ENCODE measurements at regions not wholly inside any gene's neighbourhood (a gene's known extent, or its start where the extent isn't known, plus 50 kb on each side); places are given as distances from the start of the nearest gene placed in this dataset.

DNA sequence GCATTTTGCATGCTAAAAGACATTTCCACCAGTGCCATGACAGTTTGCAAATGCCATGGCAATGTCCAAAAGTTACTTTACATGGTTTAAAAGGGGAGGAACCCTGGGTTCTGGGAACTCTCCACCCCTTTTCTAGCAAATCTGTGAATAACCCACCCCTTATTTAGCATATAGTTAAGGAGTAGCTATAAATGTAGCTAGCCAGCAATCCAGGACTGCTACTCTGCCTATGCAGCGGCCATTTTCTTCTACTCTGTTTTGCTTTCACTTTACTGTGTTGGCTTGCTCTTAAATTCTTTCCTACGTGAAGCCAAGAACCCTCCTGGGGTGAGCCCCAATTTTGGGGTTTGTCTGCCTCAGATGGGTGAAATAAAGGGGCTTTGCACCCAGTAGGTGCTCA lies 141.0 kb downstream of the PTPN11 start:
- ChIA-PET POLR2A (no interaction called here), CTCF (no interaction called here)
- peak overlapping the region; percentile 12; the same call in 1 of the 2 replicates for H3K4me3 ChIP-seq (ENCODE audit: low read depth, low read length)
- DNase-seq (ENCODE audit: low read depth, low spot score): no peak
- TF ChIP-seq, protein P1, sequence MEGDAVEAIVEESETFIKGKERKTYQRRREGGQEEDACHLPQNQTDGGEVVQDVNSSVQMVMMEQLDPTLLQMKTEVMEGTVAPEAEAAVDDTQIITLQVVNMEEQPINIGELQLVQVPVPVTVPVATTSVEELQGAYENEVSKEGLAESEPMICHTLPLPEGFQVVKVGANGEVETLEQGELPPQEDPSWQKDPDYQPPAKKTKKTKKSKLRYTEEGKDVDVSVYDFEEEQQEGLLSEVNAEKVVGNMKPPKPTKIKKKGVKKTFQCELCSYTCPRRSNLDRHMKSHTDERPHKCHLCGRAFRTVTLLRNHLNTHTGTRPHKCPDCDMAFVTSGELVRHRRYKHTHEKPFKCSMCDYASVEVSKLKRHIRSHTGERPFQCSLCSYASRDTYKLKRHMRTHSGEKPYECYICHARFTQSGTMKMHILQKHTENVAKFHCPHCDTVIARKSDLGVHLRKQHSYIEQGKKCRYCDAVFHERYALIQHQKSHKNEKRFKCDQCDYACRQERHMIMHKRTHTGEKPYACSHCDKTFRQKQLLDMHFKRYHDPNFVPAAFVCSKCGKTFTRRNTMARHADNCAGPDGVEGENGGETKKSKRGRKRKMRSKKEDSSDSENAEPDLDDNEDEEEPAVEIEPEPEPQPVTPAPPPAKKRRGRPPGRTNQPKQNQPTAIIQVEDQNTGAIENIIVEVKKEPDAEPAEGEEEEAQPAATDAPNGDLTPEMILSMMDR (IDR thresholded peaks at IDR 0.05; ENCODE audit: insufficient read depth, low read length, missing control alignments): no peak

DNA sequence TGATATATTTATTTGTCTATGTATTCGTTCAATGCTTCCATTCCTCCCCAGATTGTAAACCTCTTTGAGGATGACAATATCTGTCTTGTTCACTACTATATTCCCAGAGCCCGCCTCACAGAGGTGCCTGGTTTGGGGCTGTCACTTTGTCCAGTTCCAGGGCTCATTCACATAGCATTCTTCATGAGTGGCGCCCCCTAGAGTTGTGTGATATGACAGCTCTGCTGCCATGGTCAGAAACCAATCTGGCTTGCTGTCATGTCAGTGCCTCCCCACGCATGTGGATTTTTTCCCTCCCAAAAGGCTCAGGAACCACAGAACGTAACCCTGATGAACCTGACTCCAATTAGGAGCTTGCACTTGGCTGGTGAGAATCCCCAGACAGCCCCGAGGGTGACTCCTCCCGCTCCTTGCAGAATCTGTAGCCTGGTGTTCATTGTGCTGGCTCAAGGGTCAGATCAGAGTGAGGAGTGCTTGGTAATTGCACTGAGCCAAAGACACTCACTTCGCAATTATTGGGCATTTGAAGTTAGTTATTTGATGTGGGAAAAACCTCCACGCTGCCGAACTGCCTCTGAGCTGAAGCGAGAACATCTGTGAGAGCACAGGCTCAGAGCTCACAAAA lies 145.5 kb downstream of the PTPN11 start:
- CTCF ChIA-PET: no interaction called here
- DNase-seq (ENCODE audit: low read depth, low spot score): no peak
- TF ChIP-seq, protein P1 (IDR thresholded peaks at IDR 0.05; ENCODE audit: insufficient read depth, low read length, missing control alignments): no peak
- POLR2A ChIA-PET: no interaction called here
- H3K4me3 ChIP-seq (ENCODE audit: low read depth, low read length): no peak overlapping the region

DNA sequence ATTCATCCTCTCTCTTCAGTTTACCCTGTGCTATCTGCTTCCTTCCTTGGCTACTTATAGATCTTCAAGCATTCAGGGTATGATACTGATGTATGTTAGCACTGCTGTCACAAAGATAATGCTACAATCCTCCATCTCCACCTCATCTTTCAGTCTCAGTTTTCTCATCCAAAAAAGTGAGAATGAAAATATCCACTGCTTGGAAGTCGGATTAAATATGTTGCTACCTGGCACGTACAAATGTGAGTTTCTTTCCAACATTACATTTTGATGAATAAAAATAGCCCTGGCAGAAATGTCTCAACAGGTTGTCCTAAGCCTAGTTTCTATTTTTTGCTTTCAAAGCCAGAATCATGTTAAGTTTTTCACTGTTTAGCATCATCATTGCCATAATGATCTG lies 149.9 kb downstream of the PTPN11 start:
- H3K4me3 ChIP-seq (ENCODE audit: low read depth, low read length): no peak overlapping the region
- ChIA-PET POLR2A (no interaction called here), CTCF (no interaction called here)
- DNase-seq (ENCODE audit: low read depth, low spot score): no peak
- TF ChIP-seq, protein P1 (IDR thresholded peaks at IDR 0.05; ENCODE audit: insufficient read depth, low read length, missing control alignments): no peak

DNA sequence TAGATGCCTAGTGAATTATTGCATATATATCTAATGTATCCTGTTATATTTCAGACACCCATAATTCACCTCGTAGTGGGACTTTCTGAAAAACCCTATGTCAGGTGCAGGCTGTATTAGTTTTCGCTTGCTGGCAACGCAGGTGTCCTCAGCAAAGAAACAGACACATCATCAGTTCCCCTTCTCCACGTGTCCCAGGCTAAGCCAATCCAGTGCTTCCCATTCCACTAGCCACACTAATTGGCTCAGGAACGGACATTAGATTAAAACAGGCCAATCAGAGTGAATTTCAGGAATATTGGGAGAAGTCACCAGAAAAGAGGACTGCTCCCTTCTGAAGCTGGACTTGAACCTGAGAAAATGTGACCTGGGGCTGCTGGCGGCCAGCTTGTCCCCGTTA lies 151.3 kb downstream of the PTPN11 start:
- DNase-seq (ENCODE audit: low read depth, low spot score): no peak
- ChIA-PET CTCF (no interaction called here), POLR2A (no interaction called here)
- TF ChIP-seq, protein P1 (IDR thresholded peaks at IDR 0.05; ENCODE audit: insufficient read depth, low read length, missing control alignments): no peak
- no peak overlapping the region for H3K4me3 ChIP-seq (ENCODE audit: low read depth, low read length)

DNA sequence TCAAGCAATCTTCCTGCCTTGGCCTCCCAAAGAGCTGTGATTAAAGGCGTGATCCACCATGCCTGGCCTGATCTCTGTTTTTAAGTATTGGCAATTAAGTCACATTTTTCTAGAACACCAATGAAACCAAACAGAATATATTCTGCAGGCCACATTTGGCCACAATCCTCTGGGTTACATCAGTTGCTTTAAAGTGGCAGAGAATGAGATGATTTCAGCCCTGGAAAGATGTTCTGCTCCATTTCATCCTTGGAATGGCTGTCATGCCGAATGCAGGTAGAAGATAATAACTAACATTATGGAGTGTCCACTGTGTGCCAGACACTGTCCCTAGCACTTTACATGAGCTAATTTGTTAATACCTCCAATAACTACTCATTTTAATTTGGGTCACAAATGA lies 154.4 kb downstream of the PTPN11 start:
- TF ChIP-seq, protein P1 (IDR thresholded peaks at IDR 0.05; ENCODE audit: insufficient read depth, low read length, missing control alignments): no peak
- DNase-seq (ENCODE audit: low read depth, low spot score): no peak
- ChIA-PET POLR2A (no interaction called here), CTCF (no interaction called here)
- no peak overlapping the region for H3K4me3 ChIP-seq (ENCODE audit: low read depth, low read length)

DNA sequence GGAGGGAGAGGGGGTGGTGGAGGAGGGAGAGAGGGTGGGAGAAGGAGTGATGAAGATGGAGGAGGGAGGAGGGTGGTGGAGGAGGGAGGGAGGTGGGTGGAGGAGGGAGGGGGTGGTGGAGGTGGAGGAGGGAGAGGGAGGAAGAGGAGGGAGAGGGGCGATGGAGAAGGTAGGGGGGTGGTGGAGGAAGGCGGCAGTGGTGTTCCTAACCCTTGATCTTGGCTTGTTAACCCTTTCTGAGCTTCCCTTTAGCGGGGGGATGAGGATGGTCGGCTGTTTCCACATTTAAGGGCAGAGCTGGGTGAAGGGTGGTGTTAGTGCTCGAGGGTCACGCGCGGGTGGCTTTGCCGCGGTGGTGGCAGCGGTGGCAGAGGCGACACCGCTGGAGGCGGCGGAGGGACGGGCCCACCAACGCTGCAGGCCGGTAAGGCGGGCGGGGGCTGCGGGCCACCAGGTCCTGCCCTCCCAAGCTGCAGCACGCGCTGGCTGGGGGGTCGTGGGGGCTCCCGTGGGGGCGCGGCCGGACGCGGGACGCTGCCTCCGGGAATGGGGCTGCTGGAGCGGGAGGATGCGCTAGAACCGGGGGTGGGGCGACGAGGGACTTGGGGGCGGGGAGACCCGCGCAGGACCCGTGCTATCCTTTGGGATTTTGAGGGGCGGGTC lies 156.3 kb downstream of the PTPN11 start:
- ChIA-PET CTCF (no interaction called here), POLR2A (no interaction called here)
- no peak for DNase-seq (ENCODE audit: low read depth, low spot score)
- H3K4me3 ChIP-seq (ENCODE audit: low read depth, low read length): no peak overlapping the region
- TF ChIP-seq, protein P1 (IDR thresholded peaks at IDR 0.05; ENCODE audit: insufficient read depth, low read length, missing control alignments): no peak

Data from AG04449 (cell line).